GM23338 (cell line): ENCODE measurements at regions not wholly inside any gene's neighbourhood (a gene's known extent, or its start where the extent isn't known, plus 50 kb on each side); places are given as distances from the start of the nearest gene placed in this dataset.
A peak's percentile ranks its signal among the peaks of the same experiment; 100 is the strongest.

Source experiments
- ATAC-seq: fragments of 200-7000 bp; cut with Tn5 transposase; 3 replicates; pipeline ENCODE4 v1.9.1; 2020
- DNase-seq: peaks from one replicate; pipeline ENCODE4 v3.0.0-alpha.2; 2015; ENCODE audit warnings: low spot score
- H2AFZ ChIP-seq: fragments of 200-600 bp; sonication (generic); 2 replicates; pipeline ENCODE4 v1.8.0; 2016; ENCODE audit warnings: antibody characterized with exemption, mild to moderate bottlenecking, moderate library complexity
- H3F3A ChIP-seq: fragments of 200-600 bp; sonication (generic); replicated peaks from 2 replicates; pipeline ENCODE4 v1.8.0; 2017; ENCODE audit warnings: antibody characterized with exemption, mixed run types, low read depth
- H3K27ac ChIP-seq: fragments of 200-600 bp; sonication (generic); 2 replicates; pipeline ENCODE4 v1.6.1; 2016; ENCODE audit warnings: low read depth
- H3K27me3 ChIP-seq: fragments of 200-600 bp; sonication (generic); 2 replicates; pipeline ENCODE4 v1.8.0; 2016; ENCODE audit warnings: mild to moderate bottlenecking, mixed run types, moderate library complexity; ENCODE audit not compliant: insufficient read depth
- H3K36me3 ChIP-seq: fragments of 200-600 bp; sonication (generic); 2 replicates; pipeline ENCODE4 v1.8.0; 2016; ENCODE audit warnings: mild to moderate bottlenecking; ENCODE audit not compliant: insufficient read depth
- H3K4me1 ChIP-seq: fragments of 200-600 bp; sonication (generic); 2 replicates; pipeline ENCODE4 v1.8.0; 2016; ENCODE audit warnings: mild to moderate bottlenecking, moderate library complexity; ENCODE audit not compliant: insufficient read depth
- H3K4me2 ChIP-seq: fragments of 200-600 bp; sonication (generic); 2 replicates; pipeline ENCODE4 v1.7.1; 2017; ENCODE audit warnings: mixed run types
- H3K4me3 ChIP-seq: fragments of 200-600 bp; sonication (generic); 2 replicates; pipeline ENCODE4 v1.6.1; 2016; ENCODE audit warnings: mixed run types
- H3K79me2 ChIP-seq: fragments of 200-600 bp; sonication (generic); replicated peaks from 2 replicates; pipeline ENCODE4 v1.8.0; 2017; ENCODE audit warnings: mild to moderate bottlenecking; ENCODE audit not compliant: insufficient read depth
- H3K9me2 ChIP-seq: fragments of 200-600 bp; sonication (generic); 2 replicates; pipeline ENCODE4 v1.8.0; 2017; ENCODE audit not compliant: insufficient read depth
- H4K20me1 ChIP-seq: fragments of 200-600 bp; sonication (generic); replicated peaks from 2 replicates; pipeline ENCODE4 v1.8.0; 2017; ENCODE audit warnings: mild to moderate bottlenecking; ENCODE audit not compliant: insufficient read depth
- H3K27ac Mint-ChIP-seq: 2 replicates; pipeline ENCODE4 v1.8.0; 2020; ENCODE audit warnings: inconsistent platforms, mild to moderate bottlenecking, moderate library complexity, mixed read lengths
- H3K27me3 Mint-ChIP-seq: 3 replicates; pipeline ENCODE4 v1.8.0; 2022; ENCODE audit warnings: low read depth, mild to moderate bottlenecking, moderate library complexity, mixed read lengths, inconsistent platforms; ENCODE audit not compliant: insufficient read depth, poor library complexity
- H3K36me3 Mint-ChIP-seq: 3 replicates; pipeline ENCODE4 v1.8.0; 2021; ENCODE audit warnings: low read depth, mild to moderate bottlenecking, inconsistent platforms, moderate library complexity, mixed read lengths
- H3K4me1 Mint-ChIP-seq: 3 replicates; pipeline ENCODE4 v1.8.0; 2020; ENCODE audit warnings: mild to moderate bottlenecking, inconsistent platforms, mixed read lengths
- H3K4me3 Mint-ChIP-seq: 3 replicates; pipeline ENCODE4 v1.8.0; 2021; ENCODE audit warnings: moderate library complexity, mild to moderate bottlenecking, inconsistent platforms, mixed read lengths
- H3K9me3 Mint-ChIP-seq: 3 replicates; pipeline ENCODE4 v1.8.0; 2020; ENCODE audit warnings: moderate library complexity, mild to moderate bottlenecking, inconsistent platforms, mixed read lengths
- EZH2 ChIP-seq: fragments of 200-600 bp; sonication (generic); IDR thresholded peaks from one replicate; pipeline ENCODE4 v1.8.0; 2017; ENCODE audit warnings: antibody characterized with exemption, mild to moderate bottlenecking, low read depth; ENCODE audit not compliant: unreplicated experiment
- NANOG ChIP-seq: IDR thresholded peaks from 2 replicates; pipeline ENCODE4 v1.6.1; 2016; ENCODE audit warnings: antibody characterized with exemption, borderline replicate concordance
- ZNF331 ChIP-seq: fragments of 250-450 bp; sonication (Bioruptor Pico); IDR thresholded peaks from 2 replicates; pipeline ENCODE4 v1.5.0; 2020; ENCODE audit warnings: low read depth, mild to moderate bottlenecking, moderate library complexity
- TF ChIP-seq, protein P1 (sequence below): IDR thresholded peaks from 2 replicates; pipeline ENCODE4 v1.6.1; 2016; ENCODE audit warnings: antibody characterized with exemption
- TF ChIP-seq, protein P2 (sequence below), 2 experiments: fragments of 200-600 bp in 1 of 2; sonication (generic) in 1 of 2; conservative IDR thresholded peaks; 2 replicates each; pipeline versions ENCODE4 v1.5.1 to v1.6.1; 2016 to 2017; ENCODE audit warnings: antibody characterized with exemption in 2 of 2, low read depth in 2 of 2, mild to moderate bottlenecking in 2 of 2, moderate library complexity in 1 of 2
- TF ChIP-seq, protein P3 (sequence below): IDR thresholded peaks from one replicate; pipeline ENCODE4 v1.6.1; 2018; ENCODE audit warnings: antibody characterized with exemption; ENCODE audit not compliant: unreplicated experiment

DNA sequence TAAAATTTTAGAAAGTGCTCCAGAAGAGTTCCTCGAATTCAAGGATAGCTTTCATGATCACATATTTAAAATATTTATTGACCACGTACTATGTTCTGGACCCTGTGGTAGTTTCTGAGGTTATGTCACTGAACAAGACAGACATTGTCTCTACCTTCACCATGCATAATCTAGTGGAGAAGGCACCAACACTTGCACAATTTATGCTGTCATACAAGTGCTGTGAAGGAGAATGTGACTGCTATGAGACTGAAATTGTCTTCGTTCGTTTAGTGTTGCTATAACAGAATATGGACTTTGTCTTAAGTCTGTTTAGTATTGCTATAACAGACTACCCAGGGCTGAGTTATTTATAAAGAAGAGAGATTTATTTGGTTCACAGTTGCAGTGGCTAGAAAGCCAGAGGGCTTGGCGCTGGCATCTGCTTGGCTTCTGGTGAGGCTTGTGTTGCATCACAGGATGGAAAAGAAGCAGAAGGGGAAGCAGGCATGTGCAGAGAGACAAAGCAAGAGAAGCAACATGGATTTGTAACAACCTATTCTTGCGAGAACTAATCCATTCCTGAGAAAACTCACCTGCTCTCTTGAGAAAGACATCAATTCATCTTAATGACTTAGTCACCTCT is 50.0 kb upstream of the RFX8 start:
- peaks cover 2% of the 10 kb centered on the region; the same call in 2 of the 3 replicates for H3K9me3 Mint-ChIP-seq
- no peak for DNase-seq
- Histone ChIP-seq H3F3A (no peaks in the 10 kb centered on the region), H3K4me2 (no peak overlapping the region), H3K27ac (no peak overlapping the region), H3K9me2 (peaks cover 15% of the 10 kb centered on the region; the same call in 1 of the 2 replicates), H3K27me3 (no peaks in the 10 kb centered on the region), H3K4me1 (no peaks in the 10 kb centered on the region), H3K36me3 (no peaks in the 10 kb centered on the region), H3K79me2 (no peaks in the 10 kb centered on the region), H3K4me3 (no peak overlapping the region), H2AFZ (0 out of 2 replicates have a peak overlapping the region, but pooled peaks have one; percentile 59), H4K20me1 (no peaks in the 10 kb centered on the region)
- H3K27me3 Mint-ChIP-seq = peaks cover 1% of the 10 kb centered on the region
- TF ChIP-seq, protein P1, sequence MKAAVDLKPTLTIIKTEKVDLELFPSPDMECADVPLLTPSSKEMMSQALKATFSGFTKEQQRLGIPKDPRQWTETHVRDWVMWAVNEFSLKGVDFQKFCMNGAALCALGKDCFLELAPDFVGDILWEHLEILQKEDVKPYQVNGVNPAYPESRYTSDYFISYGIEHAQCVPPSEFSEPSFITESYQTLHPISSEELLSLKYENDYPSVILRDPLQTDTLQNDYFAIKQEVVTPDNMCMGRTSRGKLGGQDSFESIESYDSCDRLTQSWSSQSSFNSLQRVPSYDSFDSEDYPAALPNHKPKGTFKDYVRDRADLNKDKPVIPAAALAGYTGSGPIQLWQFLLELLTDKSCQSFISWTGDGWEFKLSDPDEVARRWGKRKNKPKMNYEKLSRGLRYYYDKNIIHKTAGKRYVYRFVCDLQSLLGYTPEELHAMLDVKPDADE = no peak
- TF ChIP-seq, protein P2, sequence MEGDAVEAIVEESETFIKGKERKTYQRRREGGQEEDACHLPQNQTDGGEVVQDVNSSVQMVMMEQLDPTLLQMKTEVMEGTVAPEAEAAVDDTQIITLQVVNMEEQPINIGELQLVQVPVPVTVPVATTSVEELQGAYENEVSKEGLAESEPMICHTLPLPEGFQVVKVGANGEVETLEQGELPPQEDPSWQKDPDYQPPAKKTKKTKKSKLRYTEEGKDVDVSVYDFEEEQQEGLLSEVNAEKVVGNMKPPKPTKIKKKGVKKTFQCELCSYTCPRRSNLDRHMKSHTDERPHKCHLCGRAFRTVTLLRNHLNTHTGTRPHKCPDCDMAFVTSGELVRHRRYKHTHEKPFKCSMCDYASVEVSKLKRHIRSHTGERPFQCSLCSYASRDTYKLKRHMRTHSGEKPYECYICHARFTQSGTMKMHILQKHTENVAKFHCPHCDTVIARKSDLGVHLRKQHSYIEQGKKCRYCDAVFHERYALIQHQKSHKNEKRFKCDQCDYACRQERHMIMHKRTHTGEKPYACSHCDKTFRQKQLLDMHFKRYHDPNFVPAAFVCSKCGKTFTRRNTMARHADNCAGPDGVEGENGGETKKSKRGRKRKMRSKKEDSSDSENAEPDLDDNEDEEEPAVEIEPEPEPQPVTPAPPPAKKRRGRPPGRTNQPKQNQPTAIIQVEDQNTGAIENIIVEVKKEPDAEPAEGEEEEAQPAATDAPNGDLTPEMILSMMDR (conservative IDR thresholded peaks at IDR 0.05; ENCODE audit: low read depth in 2 of 2) = no peak
- no peak for TF ChIP-seq NANOG
- no peak for TF ChIP-seq EZH2
- TF ChIP-seq ZNF331 (CRISPR knock-in tag) = no peak
- TF ChIP-seq, protein P3, sequence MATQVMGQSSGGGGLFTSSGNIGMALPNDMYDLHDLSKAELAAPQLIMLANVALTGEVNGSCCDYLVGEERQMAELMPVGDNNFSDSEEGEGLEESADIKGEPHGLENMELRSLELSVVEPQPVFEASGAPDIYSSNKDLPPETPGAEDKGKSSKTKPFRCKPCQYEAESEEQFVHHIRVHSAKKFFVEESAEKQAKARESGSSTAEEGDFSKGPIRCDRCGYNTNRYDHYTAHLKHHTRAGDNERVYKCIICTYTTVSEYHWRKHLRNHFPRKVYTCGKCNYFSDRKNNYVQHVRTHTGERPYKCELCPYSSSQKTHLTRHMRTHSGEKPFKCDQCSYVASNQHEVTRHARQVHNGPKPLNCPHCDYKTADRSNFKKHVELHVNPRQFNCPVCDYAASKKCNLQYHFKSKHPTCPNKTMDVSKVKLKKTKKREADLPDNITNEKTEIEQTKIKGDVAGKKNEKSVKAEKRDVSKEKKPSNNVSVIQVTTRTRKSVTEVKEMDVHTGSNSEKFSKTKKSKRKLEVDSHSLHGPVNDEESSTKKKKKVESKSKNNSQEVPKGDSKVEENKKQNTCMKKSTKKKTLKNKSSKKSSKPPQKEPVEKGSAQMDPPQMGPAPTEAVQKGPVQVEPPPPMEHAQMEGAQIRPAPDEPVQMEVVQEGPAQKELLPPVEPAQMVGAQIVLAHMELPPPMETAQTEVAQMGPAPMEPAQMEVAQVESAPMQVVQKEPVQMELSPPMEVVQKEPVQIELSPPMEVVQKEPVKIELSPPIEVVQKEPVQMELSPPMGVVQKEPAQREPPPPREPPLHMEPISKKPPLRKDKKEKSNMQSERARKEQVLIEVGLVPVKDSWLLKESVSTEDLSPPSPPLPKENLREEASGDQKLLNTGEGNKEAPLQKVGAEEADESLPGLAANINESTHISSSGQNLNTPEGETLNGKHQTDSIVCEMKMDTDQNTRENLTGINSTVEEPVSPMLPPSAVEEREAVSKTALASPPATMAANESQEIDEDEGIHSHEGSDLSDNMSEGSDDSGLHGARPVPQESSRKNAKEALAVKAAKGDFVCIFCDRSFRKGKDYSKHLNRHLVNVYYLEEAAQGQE = no peak
- H3K27ac Mint-ChIP-seq = no peak overlapping the region
- H3K36me3 Mint-ChIP-seq = no peaks in the 10 kb centered on the region
- H3K4me3 Mint-ChIP-seq = no peak overlapping the region
- no peaks in the 10 kb centered on the region for H3K4me1 Mint-ChIP-seq
- no peak for ATAC-seq
